GM18511 (cell line): ENCODE measurements at regions not wholly inside any gene's neighbourhood (a gene's known extent, or its start where the extent isn't known, plus 50 kb on each side); places are given as distances from the start of the nearest gene placed in this dataset.

ENCODE experiments used
- ATAC-seq: cut with Tn5 transposase; IDR thresholded peaks from one replicate; pipeline ENCODE4 v1.9.1; 2021; ENCODE audit warnings: mild to moderate bottlenecking, moderate library complexity; ENCODE audit not compliant: unreplicated experiment

DNA sequence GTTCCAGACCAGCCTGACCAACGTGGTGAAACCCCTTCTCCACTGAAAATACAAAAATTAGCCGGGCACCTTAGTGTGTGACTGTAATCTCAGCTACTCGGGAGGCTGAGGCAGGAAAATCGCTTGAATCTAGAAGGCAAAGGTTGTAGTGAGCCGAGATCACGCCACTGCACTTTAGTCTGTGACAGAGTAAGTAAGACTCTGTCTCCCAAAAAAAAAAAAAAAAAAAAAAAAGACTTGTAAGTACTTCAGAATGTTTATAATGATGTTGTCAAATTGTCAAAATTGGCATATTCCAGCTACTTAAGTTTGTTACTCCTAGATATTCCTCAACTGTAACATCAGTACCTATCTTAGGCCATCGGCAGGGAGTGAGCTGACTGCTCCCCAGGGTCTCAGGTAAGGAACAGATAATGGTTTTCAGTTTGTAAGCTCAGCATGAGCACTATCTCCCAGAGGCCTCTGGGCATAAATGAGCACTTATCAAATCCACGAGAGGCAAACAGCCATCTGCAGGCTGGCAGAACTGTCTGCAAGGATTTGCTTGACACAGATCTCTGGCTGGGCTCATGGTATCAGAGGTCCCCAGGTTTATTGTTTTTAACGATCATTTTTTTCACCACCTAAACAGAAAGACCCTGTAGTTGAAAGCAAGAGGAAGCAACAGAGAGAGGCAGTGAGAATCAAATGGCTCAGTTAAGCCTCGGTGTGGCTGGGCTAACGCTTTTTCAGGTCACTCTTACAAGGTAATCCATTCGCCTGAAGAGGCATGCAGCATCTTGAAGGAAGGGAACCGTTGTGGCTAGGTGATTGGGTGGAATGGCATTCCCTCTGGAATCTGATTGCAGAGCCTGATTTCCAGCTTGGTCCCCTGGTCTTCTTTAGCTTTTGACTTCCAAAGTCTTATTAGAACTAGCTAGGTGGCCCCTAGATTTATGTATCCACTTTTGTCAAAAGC is 115.9 kb downstream of the LY86 start:
- no peak for ATAC-seq

DNA sequence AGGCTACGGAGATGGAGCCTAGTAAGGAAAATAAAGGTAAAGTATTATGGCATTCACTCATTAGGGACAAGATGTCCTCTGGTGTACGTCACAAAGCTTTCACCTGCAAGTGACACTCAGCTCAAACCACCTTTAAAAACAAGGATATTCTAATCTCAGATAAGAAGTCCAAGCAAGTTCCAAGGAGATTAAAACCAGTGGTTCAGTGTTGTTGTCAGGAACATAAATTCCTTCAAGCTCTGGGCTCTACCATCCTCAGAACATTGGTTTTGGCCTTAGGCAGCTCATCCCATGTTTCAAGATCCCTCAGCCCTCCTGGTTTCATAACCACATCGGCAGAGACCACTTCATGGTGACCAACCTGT is 116.5 kb downstream of the LY86 start:
- no peak for ATAC-seq

DNA sequence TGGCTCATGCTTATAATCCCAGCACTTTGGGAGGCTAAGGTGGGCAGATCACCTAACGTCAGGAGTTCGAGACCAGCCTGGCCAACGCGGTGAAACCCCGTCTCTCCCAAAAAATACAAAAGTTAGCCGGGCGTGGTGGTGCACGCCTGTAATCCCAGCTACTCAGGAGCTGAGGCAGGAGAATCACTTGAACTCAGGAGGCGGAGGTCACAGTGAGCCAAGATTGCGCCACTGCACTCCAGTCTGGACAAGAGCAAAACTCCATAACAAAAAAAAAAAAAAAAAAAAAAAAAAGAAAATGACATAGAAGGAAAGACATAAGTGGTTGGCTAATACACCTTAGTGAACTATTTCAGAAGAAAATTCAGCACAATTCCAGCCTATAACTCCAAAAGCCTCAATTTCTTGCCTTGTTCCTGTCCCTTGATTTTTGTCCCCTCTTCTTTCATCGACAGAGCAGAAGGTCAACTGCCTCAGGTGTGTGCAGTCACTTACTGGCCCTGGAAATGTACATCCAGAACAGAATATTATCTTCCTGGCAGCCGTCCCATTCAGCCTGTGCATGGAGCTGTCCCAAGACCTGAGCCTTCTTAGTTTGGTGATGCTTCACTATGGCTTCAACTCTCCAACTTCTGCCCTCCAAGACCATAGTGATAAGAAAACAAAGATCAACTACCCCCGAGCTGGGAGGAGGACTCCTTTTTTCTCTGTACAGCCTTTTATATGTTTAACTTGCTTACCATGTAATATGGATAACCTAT is 117.6 kb downstream of the LY86 start:
- ATAC-seq: no peak

DNA sequence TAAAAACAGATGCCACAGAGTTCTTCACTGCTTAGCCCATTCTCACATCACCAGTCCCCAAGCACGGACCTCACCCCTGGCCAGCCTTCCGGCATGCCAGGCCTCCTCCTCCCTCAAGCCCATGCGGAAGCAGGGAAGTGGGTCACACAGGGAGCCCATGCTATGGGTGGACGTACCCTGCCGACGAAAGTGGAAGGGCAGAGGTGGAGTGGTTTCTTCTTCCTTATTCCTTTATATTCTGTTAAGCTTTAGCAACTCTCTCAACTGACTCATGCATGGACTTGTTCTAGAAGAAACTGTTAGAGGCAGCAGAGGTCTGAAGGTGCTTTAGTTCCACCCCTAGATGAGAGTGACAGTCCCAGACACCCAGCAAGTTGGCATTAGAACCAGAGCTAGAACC is 118.6 kb downstream of the LY86 start:
- ATAC-seq: no peak

DNA sequence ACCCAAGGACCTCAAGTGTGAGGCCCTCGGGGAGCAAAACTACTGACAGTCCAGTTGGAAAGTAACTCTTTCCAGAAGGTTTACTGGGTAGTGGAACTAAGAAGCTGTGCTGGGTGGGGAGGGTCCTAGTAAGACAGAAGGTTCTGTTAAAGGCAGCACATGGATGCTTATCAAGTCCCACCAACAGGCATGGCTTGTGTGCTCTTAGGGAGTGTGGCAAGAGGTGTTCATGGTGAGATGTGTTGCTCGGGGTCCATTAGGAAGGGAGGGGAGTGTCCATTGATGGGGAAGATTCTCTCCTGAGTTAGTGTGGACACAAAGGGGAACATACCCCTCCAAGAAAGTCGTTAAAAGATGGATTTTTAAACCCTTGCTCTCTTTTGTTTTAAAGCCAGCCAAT is 120.6 kb downstream of the LY86 start:
- ATAC-seq: no peak

DNA sequence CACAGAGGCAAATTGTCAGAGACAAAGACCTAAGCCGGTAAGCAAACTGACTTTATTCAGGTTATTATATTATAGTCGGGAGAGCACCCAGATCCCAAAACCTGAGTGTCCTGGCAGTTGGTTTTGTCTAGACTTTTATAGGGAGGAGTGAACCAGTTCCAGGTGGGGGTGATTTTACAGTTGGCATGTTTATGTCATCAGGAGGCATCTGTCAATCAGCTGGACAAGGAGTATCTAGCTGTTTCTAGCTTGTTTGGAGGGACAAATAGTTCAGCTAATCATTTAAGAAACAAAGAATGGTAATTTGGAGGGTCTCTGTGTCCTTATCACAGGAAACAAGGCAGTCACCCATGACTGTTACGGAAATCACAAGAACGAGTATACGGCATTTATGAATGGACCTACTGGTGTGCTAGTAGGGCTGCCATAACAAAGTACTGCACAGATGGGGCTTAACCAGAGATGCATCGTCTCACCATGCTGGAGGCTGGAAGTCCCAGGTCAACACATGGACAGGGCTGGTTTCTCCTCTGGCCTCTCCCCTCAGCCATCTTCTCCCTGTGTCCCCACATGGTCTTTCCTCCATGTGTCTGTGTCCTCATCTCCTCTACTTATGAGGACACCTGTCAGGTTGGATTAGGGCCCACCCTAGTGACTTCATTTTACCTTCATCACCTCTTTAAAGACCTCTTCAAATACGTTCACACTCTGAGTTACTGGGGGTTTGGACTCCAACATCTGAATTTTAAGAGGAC is 122.7 kb downstream of the LY86 start:
- ATAC-seq: no peak

DNA sequence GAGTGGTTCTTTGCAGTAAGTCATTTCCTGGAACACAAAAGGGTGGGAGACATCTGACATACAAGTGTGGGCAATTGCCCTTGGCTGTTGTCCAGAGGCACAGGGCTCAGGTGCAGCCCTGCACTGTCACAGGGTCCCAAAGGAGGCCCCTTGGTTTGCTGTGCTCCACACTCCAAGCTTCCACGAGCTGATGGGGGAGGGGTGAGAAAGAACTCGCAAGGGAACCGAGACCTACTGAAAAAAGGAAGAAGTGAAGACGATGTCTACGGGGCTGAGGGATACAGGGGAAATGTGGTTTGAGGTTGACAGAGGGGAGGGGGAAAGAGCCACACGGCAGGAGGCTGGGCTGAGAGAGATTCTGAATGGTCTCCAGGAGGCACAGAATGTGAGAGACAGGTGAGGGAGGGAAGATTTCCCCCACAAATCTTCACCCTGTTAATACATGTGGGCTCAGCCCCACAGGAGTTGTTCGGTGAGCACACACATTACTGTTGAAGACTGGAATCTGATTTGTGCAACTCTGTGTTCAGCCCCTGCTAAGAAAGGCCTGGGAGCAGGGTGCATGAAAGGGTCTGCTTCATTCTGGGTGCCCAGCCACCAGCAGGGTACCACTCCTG is 123.4 kb downstream of the LY86 start:
- peak; percentile 81 for ATAC-seq

DNA sequence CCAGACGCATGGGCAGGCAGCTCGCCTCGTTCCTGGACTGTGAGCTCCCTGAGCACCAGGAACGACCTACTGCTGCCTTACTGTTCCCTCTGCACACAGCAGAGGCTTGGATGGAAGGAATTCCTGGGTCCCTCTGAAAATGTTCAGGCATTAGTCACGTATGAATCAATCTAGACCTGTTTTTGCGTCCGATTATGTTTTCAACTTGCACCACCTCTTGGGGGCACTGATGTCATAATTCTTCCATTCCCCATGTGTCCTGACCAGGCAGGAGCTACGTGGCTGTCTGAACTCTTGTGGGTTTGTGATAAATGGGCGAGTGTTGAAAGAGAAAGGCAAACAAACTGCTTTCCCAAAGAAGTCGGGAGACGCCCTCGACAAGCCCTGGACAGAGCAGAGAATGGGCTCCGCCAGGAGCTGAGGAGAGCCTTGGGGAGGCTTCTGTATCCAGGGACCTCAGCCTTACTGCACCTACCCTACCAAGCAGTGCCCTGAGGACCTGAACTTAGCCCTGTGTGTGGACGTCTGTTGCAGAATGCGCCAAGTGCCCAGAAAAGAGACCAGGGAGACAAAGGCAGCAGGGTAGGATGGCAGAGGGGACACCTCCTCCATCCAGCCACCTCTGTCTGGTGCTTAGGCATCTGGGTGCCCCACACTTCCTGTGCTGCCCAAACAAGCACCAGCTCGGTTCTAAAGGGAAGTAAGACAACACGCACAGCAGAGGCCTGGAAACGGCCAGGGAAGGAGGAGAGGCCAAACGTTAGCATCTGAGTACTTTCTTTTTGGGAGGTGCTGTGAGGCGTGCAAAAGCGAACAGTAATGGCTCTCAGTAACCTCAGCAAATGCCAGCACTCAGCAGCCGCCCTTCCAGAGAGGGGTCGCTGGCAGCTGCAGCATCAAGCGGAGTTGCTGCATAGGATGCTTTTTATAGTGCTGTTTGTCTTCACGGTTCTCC is 124.2 kb downstream of the LY86 start:
- ATAC-seq: peak; percentile 44

DNA sequence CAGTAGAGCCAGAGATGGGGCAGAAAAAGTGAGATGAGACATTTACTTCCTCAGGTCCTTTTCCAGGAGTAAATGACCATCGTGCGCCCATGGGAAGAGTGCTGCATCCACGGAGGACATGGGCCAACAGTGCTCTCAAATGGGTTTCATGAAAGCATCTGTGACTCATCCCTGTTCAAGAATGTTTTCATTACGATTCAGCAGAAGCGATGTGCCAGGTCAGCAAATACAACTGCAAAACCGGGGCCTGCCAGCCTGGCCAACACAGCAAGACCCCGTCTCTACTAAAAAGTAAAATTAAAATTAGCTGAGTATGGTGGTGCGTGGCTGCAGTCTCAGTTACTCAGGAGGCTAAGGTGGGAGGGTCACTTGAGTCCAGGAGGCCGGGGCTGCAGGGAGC is 125.1 kb downstream of the LY86 start:
- ATAC-seq: no peak

DNA sequence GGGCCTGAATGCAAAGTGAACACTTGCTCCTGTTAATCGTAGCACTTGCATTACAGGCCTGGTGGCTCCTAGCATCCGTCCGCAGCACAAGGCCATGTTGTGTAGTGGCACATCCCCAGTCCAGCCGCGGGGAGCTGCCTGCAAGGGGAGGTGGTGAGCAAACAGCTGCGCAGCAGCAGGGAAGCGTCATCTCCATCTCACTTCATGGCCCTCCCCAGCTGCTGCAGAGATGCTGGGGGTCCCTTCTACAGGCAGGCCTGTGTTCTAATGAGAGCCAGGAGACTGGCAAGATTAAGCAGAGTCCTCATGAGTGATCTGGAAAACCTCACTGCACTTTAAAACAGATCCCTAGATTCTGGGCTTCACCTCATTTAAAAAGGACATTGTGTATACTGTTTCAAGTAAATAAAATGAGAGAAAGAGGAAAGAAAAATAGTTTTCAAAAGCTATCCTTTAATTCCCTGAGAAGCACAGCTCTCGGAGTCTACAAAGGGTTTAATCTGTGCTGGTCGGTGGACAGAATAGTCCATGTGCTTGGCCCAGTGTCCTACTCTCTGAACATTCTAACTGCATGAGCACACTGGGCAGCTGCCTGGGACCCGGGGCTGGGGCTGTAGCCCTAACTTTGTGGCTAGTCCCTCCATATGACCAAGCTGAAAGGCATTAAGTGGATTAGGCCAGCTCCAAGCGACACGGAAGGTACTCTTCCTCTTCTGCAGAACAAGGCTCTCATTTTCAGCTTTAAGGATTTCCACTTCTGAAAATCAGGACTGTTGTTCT is 125.8 kb downstream of the LY86 start:
- no peak for ATAC-seq

DNA sequence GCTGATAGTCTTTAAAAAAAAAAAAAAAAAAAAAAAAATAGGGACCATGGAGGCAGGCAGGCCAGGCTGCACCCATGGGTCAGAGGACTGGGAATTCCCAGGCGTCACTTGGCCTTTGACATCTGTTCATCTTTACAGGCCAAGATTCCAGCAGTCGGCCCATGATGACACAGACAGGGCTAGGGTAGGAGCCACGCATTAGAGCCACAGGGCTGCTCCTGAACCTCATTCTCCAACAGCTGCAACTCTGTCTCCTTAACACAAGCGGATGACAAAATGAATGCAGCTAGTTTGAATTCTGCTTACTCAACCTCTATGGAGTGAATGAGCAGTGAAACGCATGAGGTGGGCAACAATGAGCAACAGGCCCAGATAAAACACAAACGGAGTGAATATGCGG is 126.4 kb downstream of the LY86 start:
- no peak for ATAC-seq

DNA sequence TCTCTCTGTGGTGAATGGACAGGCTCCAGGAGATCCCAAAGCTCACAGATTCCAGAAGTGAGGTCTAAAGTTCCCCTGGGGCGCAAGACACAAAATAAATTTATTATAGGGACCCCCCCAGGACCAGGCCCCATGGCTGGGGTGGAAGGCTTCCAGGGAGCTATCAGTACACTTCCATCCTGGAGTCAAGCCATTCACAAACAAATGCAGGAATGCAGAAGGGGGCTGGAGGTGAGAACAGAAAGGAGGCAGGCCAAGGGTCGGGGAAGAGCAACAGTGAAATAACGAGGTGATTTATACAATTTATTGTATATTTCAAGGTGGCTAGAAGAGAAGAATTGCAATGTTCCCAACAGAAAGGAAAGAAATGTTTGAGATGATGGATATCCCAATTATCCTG is 126.9 kb downstream of the LY86 start:
- no peak for ATAC-seq

DNA sequence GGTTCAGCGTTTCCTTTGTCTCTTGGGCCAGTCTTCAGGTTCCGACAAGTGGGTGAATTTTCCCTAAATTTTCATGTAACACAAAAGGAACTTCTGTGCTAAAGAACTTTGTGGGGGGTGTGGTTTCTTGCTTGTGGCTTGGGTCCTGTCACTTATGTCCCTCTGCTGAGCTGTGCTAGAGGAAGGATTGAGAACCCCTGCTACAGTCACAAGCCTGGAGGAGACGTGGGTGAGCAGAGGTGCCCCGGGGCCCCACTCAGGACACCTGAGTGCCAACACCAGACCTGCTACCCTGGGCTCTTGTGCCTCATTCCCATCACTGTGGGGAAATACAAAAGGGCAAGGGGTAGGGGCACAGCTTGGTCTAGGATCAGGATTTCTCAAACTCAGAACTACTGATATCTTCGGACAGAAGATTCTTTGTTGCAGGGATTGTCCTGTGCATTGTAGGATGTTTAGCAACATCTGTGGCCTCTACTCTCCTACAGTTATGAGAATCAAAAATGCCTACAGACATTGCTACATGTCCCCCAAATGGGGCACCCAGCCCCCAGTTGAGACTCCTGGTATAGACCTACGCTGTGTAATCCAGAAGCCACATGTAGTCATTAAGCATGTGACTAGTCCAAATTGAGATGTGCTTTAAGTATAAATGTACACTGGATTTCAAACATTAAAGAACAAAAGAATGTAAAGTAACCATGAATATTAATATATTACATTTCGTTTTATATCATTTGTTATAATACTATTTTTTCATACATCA is 128.7 kb downstream of the LY86 start:
- ATAC-seq: no peak

DNA sequence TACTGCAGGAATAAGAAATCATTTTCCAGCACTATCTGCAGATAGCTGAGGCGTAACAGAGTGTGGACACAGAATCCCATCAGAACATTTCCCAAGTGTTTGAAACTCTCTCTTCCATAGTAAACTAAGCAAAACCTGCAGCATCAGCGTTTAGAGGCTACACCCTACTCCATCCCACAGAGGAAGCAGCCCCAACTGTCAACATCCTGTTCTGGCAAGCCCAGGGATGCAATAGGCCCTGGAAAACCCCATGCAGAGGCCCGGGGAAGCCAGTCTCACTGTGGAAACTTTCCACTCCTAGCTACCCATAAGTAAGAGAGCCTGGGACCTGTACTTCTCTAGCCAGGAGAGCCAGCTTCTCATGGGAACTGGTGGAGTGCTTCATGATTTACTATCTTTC is 129.4 kb downstream of the LY86 start:
- no peak for ATAC-seq

DNA sequence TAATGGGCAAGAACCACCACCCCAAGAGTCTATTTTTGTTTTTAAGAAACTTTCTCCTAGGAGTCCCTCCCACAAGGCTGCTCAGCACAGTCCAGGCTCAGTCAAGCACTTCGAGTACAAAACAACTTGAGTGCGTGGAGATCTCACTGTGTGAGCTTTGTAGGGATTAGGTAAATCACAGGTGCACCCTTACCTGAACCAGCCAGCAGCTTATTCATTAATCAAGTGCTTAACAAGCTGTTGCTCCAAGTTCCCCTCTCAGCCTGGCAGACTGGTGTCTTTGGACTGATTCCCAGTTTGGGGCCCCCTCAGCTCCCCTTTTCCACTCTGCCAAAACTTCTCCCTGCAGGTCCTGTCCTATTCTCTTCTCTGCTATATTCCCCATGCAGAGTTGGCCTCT is 133.1 kb downstream of the LY86 start:
- ATAC-seq: no peak

DNA sequence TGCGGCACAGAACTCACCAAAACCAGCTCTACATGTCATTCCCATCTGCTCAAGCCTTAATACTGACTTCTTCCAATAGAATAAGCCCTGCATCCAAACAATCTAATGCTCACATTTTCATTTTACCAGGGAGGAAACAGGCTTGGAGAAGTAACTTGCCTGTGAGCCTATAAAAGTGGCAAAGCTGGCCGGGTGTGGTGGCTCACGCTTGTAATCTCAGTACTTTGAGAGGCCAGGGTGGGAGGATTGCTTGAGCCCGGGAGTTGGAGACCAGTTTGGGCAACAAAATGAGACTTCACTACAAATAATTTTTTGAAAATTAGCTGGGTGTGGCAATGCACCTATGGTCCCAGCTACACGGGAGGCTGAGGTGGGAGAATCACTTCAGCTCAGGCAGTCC is 133.7 kb downstream of the LY86 start:
- ATAC-seq: no peak

DNA sequence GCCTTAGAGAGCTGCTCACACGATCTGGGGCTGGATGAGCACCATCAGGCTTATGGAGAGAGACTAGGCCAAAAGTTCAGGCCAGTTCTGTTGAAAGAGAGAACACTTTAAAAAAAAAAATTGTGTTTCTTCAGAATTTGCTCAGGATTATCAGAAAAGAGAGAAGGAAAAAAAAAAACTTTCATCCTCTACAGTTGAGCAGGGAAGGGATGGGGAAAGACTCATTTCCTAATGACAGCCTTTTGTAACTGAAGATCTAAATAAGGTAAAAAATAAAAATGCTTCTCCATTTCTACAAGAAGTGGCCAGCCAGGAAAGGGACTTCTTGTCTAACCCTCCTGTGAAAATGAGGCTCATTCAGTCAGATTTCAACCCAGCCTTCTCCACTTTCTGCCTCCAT is 134.8 kb downstream of the LY86 start:
- no peak for ATAC-seq

DNA sequence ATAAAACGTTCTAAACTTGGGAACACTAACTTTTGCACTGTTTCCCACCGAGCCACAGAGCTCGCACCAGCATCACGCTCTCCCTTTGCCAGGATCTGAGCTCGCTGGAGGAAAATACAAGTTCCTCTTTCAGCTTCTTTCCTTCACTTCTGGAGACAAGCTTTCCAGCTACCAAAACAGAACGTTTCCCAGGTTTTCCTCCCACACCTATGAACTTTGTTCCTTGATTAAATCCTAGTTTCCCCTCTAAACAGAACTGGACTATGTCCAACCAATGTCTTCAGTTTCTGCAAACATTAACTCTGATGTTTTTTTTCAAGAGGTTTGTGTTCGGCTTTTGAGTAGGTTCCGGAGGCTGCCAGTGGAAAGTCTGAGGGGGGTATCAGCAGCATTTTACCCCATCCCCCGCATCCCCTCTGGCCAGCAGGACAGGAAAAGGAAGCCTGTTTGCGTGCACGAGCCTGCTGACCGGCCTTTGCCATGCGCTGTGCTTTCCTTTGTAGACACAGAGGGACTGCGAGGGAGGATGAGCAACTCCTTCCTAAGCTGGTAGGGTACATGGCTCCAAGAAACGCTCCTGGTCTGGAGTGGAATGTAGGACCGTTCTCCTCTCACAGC is 135.5 kb downstream of the LY86 start:
- no peak for ATAC-seq
